H1 (cell line): ENCODE measurements at regions not wholly inside any gene's neighbourhood (a gene's known extent, or its start where the extent isn't known, plus 50 kb on each side); places are given as distances from the start of the nearest gene placed in this dataset.

Experiments
- CTCF ChIA-PET: fragments of 300-600 bp; sonication (Branson Sonifier 250); formaldehyde crosslinking; loops from one replicate; lab custom pipeline; 2021; ENCODE audit not compliant: partially characterized antibody; lab: Charles Lee
- POLR2A ChIA-PET: fragments of 300-600 bp; sonication (Branson Sonifier 250); formaldehyde crosslinking; loops from one replicate; lab custom pipeline; 2021; ENCODE audit warnings: inconsistent platforms; ENCODE audit not compliant: partially characterized antibody; lab: Charles Lee
- DNase-seq, 2 experiments: peaks; one replicate each; pipeline versions ENCODE4 v3.0.0 to v3.0.0-alpha.2; 2010 to 2022; ENCODE audit warnings: low spot score in 2 of 2, low read depth in 1 of 2, mixed read lengths in 1 of 2
- FAIRE-seq: peaks from 2 replicates; lab custom pipeline; 2011; peaks lifted over from hg19 to GRCh38; lab: Jason Lieb, UNC
- H2AFZ ChIP-seq: 2 replicates; pipeline ENCODE4 v1.8.1; 2012; ENCODE audit warnings: low read length, inconsistent platforms
- H2AK5ac ChIP-seq: 2 replicates; pipeline ENCODE4 v1.6.1; 2013; ENCODE audit warnings: low read depth, low read length
- H2BK120ac ChIP-seq: replicated peaks from 2 replicates; pipeline ENCODE3; 2013; ENCODE audit warnings: low read depth, low read length, inconsistent platforms
- H2BK12ac ChIP-seq: 2 replicates; pipeline ENCODE4 v1.6.1; 2013; ENCODE audit warnings: low read depth, low read length
- H2BK15ac ChIP-seq: 2 replicates; pipeline ENCODE4 v1.6.1; 2013; ENCODE audit warnings: low read length
- H2BK20ac ChIP-seq: 2 replicates; pipeline ENCODE4 v1.6.1; 2013; ENCODE audit warnings: low read length
- H2BK5ac ChIP-seq: 2 replicates; pipeline ENCODE4 v1.6.1; 2013; ENCODE audit warnings: low read depth, low read length
- H3K14ac ChIP-seq: 2 replicates; pipeline ENCODE4 v1.6.1; 2013; ENCODE audit warnings: inconsistent platforms; ENCODE audit not compliant: insufficient read length
- H3K18ac ChIP-seq: 2 replicates; pipeline ENCODE4 v1.6.1; 2013; ENCODE audit warnings: low read length; ENCODE audit errors: extremely low read depth
- H3K23ac ChIP-seq: 2 replicates; pipeline ENCODE4 v1.6.1; 2013; ENCODE audit warnings: inconsistent platforms; ENCODE audit not compliant: insufficient read length
- H3K23me2 ChIP-seq: 2 replicates; pipeline ENCODE4 v1.6.1; 2013; ENCODE audit warnings: low read depth, low read length
- H3K27ac ChIP-seq: 2 replicates; pipeline ENCODE4 v1.6.1; 2011; ENCODE audit warnings: low read depth, low read length, inconsistent platforms
- H3K27me3 ChIP-seq, 4 experiments: replicated peaks in 1 of 4; 1 replicate in 1 of 4; 2 replicates in 3 of 4; pipeline versions ENCODE4 v1.6.1 to v1.8.1; 2011 to 2013; ENCODE audit warnings: low read length in 3 of 4, mild to moderate bottlenecking in 3 of 4, inconsistent platforms in 2 of 4, mixed read lengths in 2 of 4, moderate library complexity in 1 of 4; ENCODE audit not compliant: control insufficient read depth in 3 of 4, insufficient read depth in 3 of 4; ENCODE audit errors: extremely low read depth in 1 of 4
- H3K36me3 ChIP-seq, 4 experiments: 2 replicates each; pipeline versions ENCODE4 v1.6.1 to v1.8.1; 2011 to 2013; ENCODE audit warnings: mild to moderate bottlenecking in 4 of 4, low read length in 3 of 4, moderate library complexity in 2 of 4, control low read depth in 1 of 4, inconsistent platforms in 1 of 4; ENCODE audit not compliant: insufficient read depth in 4 of 4, control insufficient read depth in 2 of 4
- H3K4ac ChIP-seq: replicated peaks from 2 replicates; pipeline ENCODE3; 2013; ENCODE audit warnings: low read length, low read depth, mixed read lengths, inconsistent platforms; ENCODE audit not compliant: insufficient read length
- H3K4me1 ChIP-seq, 4 experiments: replicated peaks in 1 of 4; 1 replicate in 1 of 4; 2 replicates in 3 of 4; pipeline versions ENCODE4 v1.6.1 to v1.8.1; 2011 to 2013; ENCODE audit warnings: low read length in 3 of 4, inconsistent platforms in 2 of 4, mixed read lengths in 1 of 4; ENCODE audit not compliant: insufficient read depth in 4 of 4, control insufficient read depth in 3 of 4
- H3K4me2 ChIP-seq, 2 experiments: 2 replicates each; pipeline versions ENCODE4 v1.6.1 to v1.8.1; 2011 to 2013; ENCODE audit warnings: low read depth in 2 of 2, low read length in 2 of 2, control low read depth in 1 of 2, inconsistent platforms in 1 of 2, mild to moderate bottlenecking in 1 of 2; ENCODE audit not compliant: insufficient read depth in 1 of 2
- H3K4me3 ChIP-seq, 4 experiments: fragments of 200-600, 300-600 bp in 1 of 4; sonication (generic), shearing (Covaris generic), sonication (Bioruptor Twin) in 1 of 4; 2 replicates each; pipeline versions ENCODE4 v1.5.1 to v1.8.1; 2011 to 2016; ENCODE audit warnings: low read length in 4 of 4, low read depth in 3 of 4, control low read depth in 2 of 4, inconsistent platforms in 2 of 4, mild to moderate bottlenecking in 2 of 4, mixed read lengths in 1 of 4, moderate library complexity in 1 of 4; ENCODE audit not compliant: insufficient read depth in 2 of 4; ENCODE audit errors: extremely low read depth in 1 of 4
- H3K56ac ChIP-seq: replicated peaks from 2 replicates; pipeline ENCODE3; 2013; ENCODE audit warnings: low read depth, mild to moderate bottlenecking, mixed read lengths, low read length, inconsistent platforms; ENCODE audit not compliant: insufficient read length
- H3K79me1 ChIP-seq: 2 replicates; pipeline ENCODE4 v1.6.1; 2013; ENCODE audit warnings: low read depth, low read length, control low read depth
- H3K79me2 ChIP-seq, 2 experiments: 2 replicates each; pipeline versions ENCODE4 v1.6.1 to v1.8.1; 2012 to 2013; ENCODE audit warnings: low read length in 2 of 2, mild to moderate bottlenecking in 2 of 2, inconsistent platforms in 1 of 2; ENCODE audit not compliant: insufficient read depth in 2 of 2, control insufficient read depth in 1 of 2
- H3K9ac ChIP-seq, 4 experiments: replicated peaks in 1 of 4; 1 replicate in 1 of 4; 2 replicates in 3 of 4; pipeline versions ENCODE4 v1.6.1 to v1.8.1; 2011 to 2013; ENCODE audit warnings: low read depth in 3 of 4, low read length in 3 of 4, control low read depth in 2 of 4, mild to moderate bottlenecking in 2 of 4, moderate library complexity in 2 of 4, inconsistent platforms in 1 of 4; ENCODE audit errors: extremely low read depth in 1 of 4
- H3K9me3 ChIP-seq, 2 experiments: 2 replicates each; pipeline versions ENCODE4 v1.6.1 to v1.8.1; 2012 to 2013; ENCODE audit warnings: mild to moderate bottlenecking in 2 of 2, moderate library complexity in 2 of 2, control low read depth in 1 of 2, inconsistent platforms in 1 of 2, low read depth in 1 of 2, low read length in 1 of 2, mixed read lengths in 1 of 2; ENCODE audit not compliant: insufficient read depth in 2 of 2
- H4K20me1 ChIP-seq, 2 experiments: replicated peaks in 1 of 2; 2 replicates each; pipeline versions ENCODE3 to v1.8.1; 2011 to 2013; ENCODE audit warnings: inconsistent platforms in 2 of 2, low read length in 2 of 2, mild to moderate bottlenecking in 1 of 2; ENCODE audit not compliant: insufficient read depth in 2 of 2, control insufficient read depth in 1 of 2
- H4K5ac ChIP-seq: 2 replicates; pipeline ENCODE4 v1.6.1; 2013; ENCODE audit warnings: low read length, low read depth, mixed read lengths, inconsistent platforms; ENCODE audit not compliant: insufficient read length
- H4K8ac ChIP-seq: 2 replicates; pipeline ENCODE4 v1.8.0; 2013; ENCODE audit warnings: mild to moderate bottlenecking, moderate library complexity, low read length, inconsistent platforms; ENCODE audit not compliant: insufficient read depth; ENCODE audit errors: extremely low read depth
- H4K91ac ChIP-seq: replicated peaks from 2 replicates; pipeline ENCODE3; 2013; ENCODE audit warnings: low read length, mixed read lengths, inconsistent platforms; ENCODE audit not compliant: insufficient read length
- ASH2L ChIP-seq: fragments of 200-600, 300-600 bp; sonication (generic); IDR thresholded peaks from one replicate; pipeline ENCODE4 v1.7.1; 2017; ENCODE audit warnings: low read length
- EZH2 ChIP-seq: fragments of 200-600 bp; sonication (generic); IDR thresholded peaks from 2 replicates; pipeline ENCODE4 v1.7.1; 2012; ENCODE audit warnings: low read depth, mild to moderate bottlenecking, moderate library complexity, low read length, inconsistent platforms; ENCODE audit not compliant: severe bottlenecking
- HDAC6 ChIP-seq: IDR thresholded peaks from one replicate; pipeline ENCODE4 v1.7.1; 2012; ENCODE audit warnings: low read depth, mild to moderate bottlenecking, inconsistent platforms, low read length, moderate library complexity
- JUND ChIP-seq: IDR thresholded peaks from 2 replicates; pipeline ENCODE4 v1.6.1; 2011; ENCODE audit warnings: mild to moderate bottlenecking, improper control_type of control experiment, low read length
- RAD21 ChIP-seq, 2 experiments: IDR thresholded peaks in 1 of 2; conservative IDR thresholded peaks in 1 of 2; 2 replicates each; pipeline ENCODE4 v1.6.1; 2011; ENCODE audit warnings: low read depth in 2 of 2, low read length in 2 of 2, improper control_type of control experiment in 1 of 2, inconsistent platforms in 1 of 2, mild to moderate bottlenecking in 1 of 2, moderate library complexity in 1 of 2
- TBP ChIP-seq: IDR thresholded peaks from 2 replicates; pipeline ENCODE4 v1.6.1; 2011; ENCODE audit warnings: low read depth, low read length, improper control_type of control experiment
- WGBS, 2 experiments: shearing (Covaris generic) in 1 of 2; methylation state at CpG; one replicate each; pipeline versions ENCODE4 v1.1.6 to v1.1.7; 2013 to 2015; ENCODE audit warnings: low lambda C conversion rate in 2 of 2, mixed read lengths in 2 of 2, inconsistent platforms in 1 of 2, low coverage in 1 of 2, missing lambda C conversion rate in 1 of 2; ENCODE audit not compliant: insufficient replicate concordance in 2 of 2, insufficient coverage in 1 of 2, insufficient read length in 1 of 2; ENCODE audit errors: extremely low coverage in 1 of 2, missing lambda C conversion rate in 1 of 2; 5-methylcytosine and 5-hydroxymethylcytosine counted together

DNA sequence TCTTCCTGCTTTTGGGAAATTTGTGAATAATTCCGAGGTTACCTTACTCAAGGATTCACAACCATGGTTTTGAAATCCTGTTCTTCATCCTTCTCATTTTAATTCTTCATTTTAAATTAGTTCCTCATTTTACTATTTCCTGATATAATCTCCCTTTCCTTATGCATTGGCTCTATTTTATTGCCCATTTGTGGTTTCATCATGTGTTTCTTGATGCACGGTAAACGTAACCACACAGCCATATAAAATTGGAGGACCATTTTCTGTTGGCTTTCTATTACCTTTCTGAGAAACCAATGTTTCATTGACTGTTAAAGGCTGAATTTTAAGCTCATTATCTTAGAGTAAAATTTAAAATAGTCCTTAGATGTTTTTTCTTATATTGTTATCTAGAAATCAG, 100.3 kb upstream of the NDST4 start:
- Histone ChIP-seq H2BK15ac (no peak overlapping the region), H3K79me1 (no peaks in the 10 kb centered on the region), H2AK5ac (no peak overlapping the region), H3K23ac (no peak overlapping the region), H3K27ac (no peak overlapping the region), H3K4me3 (no peak overlapping the region), H3K4ac (no peak overlapping the region), H4K91ac (no peak overlapping the region), H2BK120ac (no peak overlapping the region), H2BK12ac (no peak overlapping the region), H2BK5ac (no peak overlapping the region), H4K20me1 (no peaks in the 10 kb centered on the region), H3K27me3 (no peaks in the 10 kb centered on the region), H4K8ac (no peak overlapping the region), H3K56ac (no peak overlapping the region), H3K18ac (no peak overlapping the region), H3K14ac (no peak overlapping the region), H3K4me2 (no peak overlapping the region), H4K5ac (no peak overlapping the region)
- CTCF ChIA-PET = no interaction called here
- 94% methylated on average over 3 of the region's 3 CpGs; no CpG with 5 or more reads in 1 of the 2 experiments for WGBS, 2 experiments
- DNase-seq (no peak), FAIRE-seq (no peak)
- TF ChIP-seq TBP (no peak), ASH2L (no peak), RAD21 (IDR thresholded peaks at IDR 0.05 in 1 of 2, conservative IDR thresholded peaks at IDR 0.05 in 1 of 2; ENCODE audit: low read depth in 2 of 2, low read length in 2 of 2) (no peak), HDAC6 (no peak), EZH2 (no peak), JUND (no peak)
- TF ChIP-seq, all 59 proteins: peak for 0
- peaks cover 0 to 8% (median 0%) of the 10 kb centered on the region in 4 experiments; a peak in 1 of 7 replicates for H3K4me1 ChIP-seq
- H2AFZ ChIP-seq = no peak overlapping the region
- POLR2A ChIA-PET = no interaction called here
- no peak overlapping the region for H2BK20ac ChIP-seq
- H3K79me2 ChIP-seq = no peaks in the 10 kb centered on the region
- H3K9ac ChIP-seq = no peak overlapping the region
- no peaks in the 10 kb centered on the region; a peak in 1 of 4 replicates for H3K9me3 ChIP-seq
- no peaks in the 10 kb centered on the region for H3K36me3 ChIP-seq
- no peaks in the 10 kb centered on the region; the same call in 1 of the 2 replicates for H3K23me2 ChIP-seq
